ENCODE measurements at regions not wholly inside any gene's neighbourhood (a gene's known extent, or its start where the extent isn't known, plus 50 kb on each side); places are given as distances from the start of the nearest gene placed in this dataset.
A peak's percentile ranks its signal among the peaks of the same experiment; 100 is the strongest.
"Not testable (repeated sequence)": the region's sequence is repeated elsewhere in the genome, so short reads cannot be mapped to it uniquely, and the experiment has no call there.

DNA sequence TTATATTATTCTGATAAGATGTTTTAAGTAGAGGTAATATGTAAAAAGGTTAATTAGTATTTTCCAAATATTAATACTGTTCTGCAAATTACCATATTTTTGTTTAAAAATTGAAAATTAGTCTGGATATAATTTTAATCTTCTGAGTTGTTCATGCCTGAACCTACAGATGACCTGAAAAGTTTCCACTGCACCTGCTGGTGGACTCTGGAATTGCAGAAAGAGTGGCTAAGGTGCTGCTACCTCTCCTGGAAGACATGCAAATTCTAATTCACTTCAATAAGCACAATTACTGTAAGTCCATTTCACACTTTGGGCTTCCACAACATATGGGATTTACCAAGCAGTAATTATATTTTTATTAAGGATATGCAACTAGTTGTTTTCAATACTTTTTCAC is 77.7 kb upstream of the OLIG3 start:
- Histone ChIP-seq H3K4me3 (replicated peaks; ENCODE audit: insufficient read depth, low read length) (no peak overlapping the region), H3K27me3 (ENCODE audit: insufficient read depth, poor library complexity, severe bottlenecking) (peaks cover 16% of the 10 kb centered on the region), H3K27ac (replicated peaks) (no peak overlapping the region)
- TF ChIP-seq, protein P1, sequence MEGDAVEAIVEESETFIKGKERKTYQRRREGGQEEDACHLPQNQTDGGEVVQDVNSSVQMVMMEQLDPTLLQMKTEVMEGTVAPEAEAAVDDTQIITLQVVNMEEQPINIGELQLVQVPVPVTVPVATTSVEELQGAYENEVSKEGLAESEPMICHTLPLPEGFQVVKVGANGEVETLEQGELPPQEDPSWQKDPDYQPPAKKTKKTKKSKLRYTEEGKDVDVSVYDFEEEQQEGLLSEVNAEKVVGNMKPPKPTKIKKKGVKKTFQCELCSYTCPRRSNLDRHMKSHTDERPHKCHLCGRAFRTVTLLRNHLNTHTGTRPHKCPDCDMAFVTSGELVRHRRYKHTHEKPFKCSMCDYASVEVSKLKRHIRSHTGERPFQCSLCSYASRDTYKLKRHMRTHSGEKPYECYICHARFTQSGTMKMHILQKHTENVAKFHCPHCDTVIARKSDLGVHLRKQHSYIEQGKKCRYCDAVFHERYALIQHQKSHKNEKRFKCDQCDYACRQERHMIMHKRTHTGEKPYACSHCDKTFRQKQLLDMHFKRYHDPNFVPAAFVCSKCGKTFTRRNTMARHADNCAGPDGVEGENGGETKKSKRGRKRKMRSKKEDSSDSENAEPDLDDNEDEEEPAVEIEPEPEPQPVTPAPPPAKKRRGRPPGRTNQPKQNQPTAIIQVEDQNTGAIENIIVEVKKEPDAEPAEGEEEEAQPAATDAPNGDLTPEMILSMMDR (IDR thresholded peaks at IDR 0.05; ENCODE audit: insufficient read depth, low read length) = peak; percentile 40
- TF ChIP-seq SPI1 (IDR thresholded peaks at IDR 0.05; ENCODE audit: borderline replicate concordance, low read depth) (no peak), POLR2AphosphoS5 (IDR thresholded peaks at IDR 0.05; ENCODE audit: low read depth) (no peak)
- DNase-seq (ENCODE audit: low read depth in 1 of 2, low spot score in 1 of 2) = peak; percentile 10 to 24

DNA sequence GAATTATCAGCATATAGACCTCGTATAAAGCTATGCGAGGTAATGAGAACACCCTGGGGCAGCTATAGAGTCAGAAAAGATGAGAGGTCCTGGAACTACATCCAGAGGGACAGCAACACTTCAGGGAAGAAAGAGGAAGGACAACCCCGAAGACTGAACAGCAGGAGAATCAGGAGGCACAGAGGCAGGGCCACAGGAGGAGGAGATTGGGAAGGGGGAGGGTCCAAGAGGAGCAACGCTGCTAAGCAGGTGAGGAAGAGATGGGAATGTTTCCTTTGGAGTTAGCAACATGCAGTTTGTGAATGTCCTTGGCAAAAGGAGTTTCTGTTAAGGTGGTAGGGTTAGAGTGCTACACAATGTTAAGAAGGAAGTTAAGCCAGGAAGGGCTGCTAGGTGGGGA is 79.5 kb upstream of the OLIG3 start:
- H3K4me3 ChIP-seq (replicated peaks; ENCODE audit: insufficient read depth, low read length) = no peak overlapping the region
- H3K27me3 ChIP-seq (ENCODE audit: insufficient read depth, poor library complexity, severe bottlenecking) = peaks cover 14% of the 10 kb centered on the region
- H3K27ac ChIP-seq (replicated peaks) = no peak overlapping the region
- DNase-seq (ENCODE audit: low read depth in 1 of 2, low spot score in 1 of 2) = no peak
- TF ChIP-seq, protein P2, sequence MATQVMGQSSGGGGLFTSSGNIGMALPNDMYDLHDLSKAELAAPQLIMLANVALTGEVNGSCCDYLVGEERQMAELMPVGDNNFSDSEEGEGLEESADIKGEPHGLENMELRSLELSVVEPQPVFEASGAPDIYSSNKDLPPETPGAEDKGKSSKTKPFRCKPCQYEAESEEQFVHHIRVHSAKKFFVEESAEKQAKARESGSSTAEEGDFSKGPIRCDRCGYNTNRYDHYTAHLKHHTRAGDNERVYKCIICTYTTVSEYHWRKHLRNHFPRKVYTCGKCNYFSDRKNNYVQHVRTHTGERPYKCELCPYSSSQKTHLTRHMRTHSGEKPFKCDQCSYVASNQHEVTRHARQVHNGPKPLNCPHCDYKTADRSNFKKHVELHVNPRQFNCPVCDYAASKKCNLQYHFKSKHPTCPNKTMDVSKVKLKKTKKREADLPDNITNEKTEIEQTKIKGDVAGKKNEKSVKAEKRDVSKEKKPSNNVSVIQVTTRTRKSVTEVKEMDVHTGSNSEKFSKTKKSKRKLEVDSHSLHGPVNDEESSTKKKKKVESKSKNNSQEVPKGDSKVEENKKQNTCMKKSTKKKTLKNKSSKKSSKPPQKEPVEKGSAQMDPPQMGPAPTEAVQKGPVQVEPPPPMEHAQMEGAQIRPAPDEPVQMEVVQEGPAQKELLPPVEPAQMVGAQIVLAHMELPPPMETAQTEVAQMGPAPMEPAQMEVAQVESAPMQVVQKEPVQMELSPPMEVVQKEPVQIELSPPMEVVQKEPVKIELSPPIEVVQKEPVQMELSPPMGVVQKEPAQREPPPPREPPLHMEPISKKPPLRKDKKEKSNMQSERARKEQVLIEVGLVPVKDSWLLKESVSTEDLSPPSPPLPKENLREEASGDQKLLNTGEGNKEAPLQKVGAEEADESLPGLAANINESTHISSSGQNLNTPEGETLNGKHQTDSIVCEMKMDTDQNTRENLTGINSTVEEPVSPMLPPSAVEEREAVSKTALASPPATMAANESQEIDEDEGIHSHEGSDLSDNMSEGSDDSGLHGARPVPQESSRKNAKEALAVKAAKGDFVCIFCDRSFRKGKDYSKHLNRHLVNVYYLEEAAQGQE (IDR thresholded peaks at IDR 0.05; ENCODE audit: insufficient replicate concordance, low read depth) = no peak
- TF ChIP-seq GABPA (IDR thresholded peaks at IDR 0.05; ENCODE audit: low read depth) = no peak
- TF ChIP-seq, protein P1 (IDR thresholded peaks at IDR 0.05; ENCODE audit: insufficient read depth, low read length) = no peak

DNA sequence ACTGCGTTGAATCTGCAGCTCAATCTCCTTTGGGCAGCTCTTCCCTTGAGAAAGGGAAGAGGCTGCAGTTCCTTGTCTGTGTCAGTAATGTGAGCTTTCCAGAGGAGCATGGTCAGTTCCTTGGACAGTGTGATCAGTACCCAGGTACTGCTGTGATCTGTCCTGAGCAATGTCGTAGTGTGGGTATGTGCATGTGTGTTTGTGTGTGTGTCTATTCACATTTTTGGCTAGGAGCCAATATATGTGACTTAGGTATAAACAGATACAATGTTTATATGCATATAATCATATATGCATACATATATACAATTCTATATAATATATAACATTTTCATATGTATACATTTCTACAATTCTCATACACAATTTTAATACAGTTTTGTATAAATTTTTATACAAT is 85.4 kb upstream of the OLIG3 start:
- no peak overlapping the region for H3K4me3 ChIP-seq (replicated peaks; ENCODE audit: insufficient read depth, low read length)
- no peak overlapping the region for H3K27ac ChIP-seq (replicated peaks)
- DNase-seq (ENCODE audit: low read depth in 1 of 2, low spot score in 1 of 2) = no peak
- TF ChIP-seq GABPA (IDR thresholded peaks at IDR 0.05; ENCODE audit: low read depth) (no peak), SPI1 (IDR thresholded peaks at IDR 0.05; ENCODE audit: borderline replicate concordance, low read depth) (no peak), POLR2AphosphoS5 (IDR thresholded peaks at IDR 0.05; ENCODE audit: low read depth) (no peak)
- TF ChIP-seq, protein P2 (IDR thresholded peaks at IDR 0.05; ENCODE audit: insufficient replicate concordance, low read depth) = no peak
- TF ChIP-seq, protein P1 (IDR thresholded peaks at IDR 0.05; ENCODE audit: insufficient read depth, low read length) = no peak
- peaks cover 4% of the 10 kb centered on the region for H3K27me3 ChIP-seq (ENCODE audit: insufficient read depth, poor library complexity, severe bottlenecking)

DNA sequence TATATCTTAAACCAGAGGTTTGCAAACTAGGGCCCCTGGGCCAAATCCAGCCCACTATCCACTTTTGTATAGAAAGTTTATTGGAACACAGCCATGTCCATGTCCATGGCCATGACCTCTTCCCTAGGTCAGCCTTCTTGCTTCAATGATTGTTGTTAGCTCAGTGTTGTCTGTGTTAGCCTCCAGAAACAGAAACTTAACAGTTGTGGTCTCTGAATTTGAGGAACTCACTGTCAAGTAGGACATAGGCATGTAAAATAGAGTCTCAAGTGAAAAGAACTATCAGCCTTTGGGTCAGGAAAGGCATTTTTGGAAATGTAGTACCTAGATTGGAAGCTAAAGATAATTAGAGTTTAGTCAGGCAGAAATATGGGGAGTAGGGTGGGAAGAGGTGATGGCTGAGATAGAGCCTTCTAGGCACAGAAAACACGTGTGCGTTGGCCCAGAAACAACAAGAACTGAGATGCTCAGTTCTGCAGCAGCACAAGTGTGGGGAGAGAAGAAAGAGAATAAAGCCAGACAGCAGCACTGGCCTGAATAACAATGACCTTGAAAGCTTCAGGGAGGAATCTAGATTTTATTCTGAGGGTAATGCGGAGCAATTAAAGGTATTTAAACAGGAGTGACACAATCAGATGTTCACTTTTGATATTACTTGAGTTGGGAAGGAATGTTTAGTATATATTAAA is 87.0 kb upstream of the OLIG3 start:
- Histone ChIP-seq H3K27ac (replicated peaks) (no peak overlapping the region), H3K4me3 (replicated peaks; ENCODE audit: insufficient read depth, low read length) (no peak overlapping the region), H3K27me3 (ENCODE audit: insufficient read depth, poor library complexity, severe bottlenecking) (peaks cover 4% of the 10 kb centered on the region)
- DNase-seq (ENCODE audit: low read depth in 1 of 2, low spot score in 1 of 2) = no peak
- TF ChIP-seq, protein P2 (IDR thresholded peaks at IDR 0.05; ENCODE audit: insufficient replicate concordance, low read depth) = no peak
- TF ChIP-seq SPI1 (IDR thresholded peaks at IDR 0.05; ENCODE audit: borderline replicate concordance, low read depth) = peak; percentile 58; the same call in 1 of the 2 replicates

DNA sequence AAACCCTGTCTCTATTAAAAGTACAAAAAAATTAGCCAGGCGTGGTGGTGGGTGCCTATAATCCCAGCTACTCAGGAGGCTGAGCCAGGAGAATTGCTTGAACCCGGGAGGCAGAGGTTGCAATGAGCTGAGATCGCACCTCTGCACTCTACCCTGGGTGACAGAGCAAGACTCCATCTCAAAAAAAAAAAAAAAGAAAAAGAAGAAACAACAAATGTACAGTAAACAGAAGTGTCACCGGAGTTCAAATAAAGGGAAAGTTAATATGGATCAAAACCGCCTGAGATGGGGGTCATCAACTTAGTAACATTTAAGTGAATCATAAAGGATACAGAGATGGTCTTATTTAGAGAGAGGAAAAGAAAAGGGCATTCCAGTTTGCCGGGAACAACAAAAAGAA is 89.3 kb upstream of the OLIG3 start:
- H3K27me3 ChIP-seq (ENCODE audit: insufficient read depth, poor library complexity, severe bottlenecking); DNase-seq (ENCODE audit: low read depth in 1 of 2, low spot score in 1 of 2): not testable (repeated sequence)

More for the DNA sequence above, 89.3 kb upstream of the OLIG3 start:
- not testable (repeated sequence) for H3K4me3 ChIP-seq (replicated peaks; ENCODE audit: insufficient read depth, low read length); H3K27ac ChIP-seq (replicated peaks)

All from HL-60 (cell line).